T-helper 1 cell treated with Interleukin-12 subunit alpha and Interleukin-12 subunit beta and Interleukin-4 antibody, amounts not matched to agents 30 μg/mL and 1 μg/mL, for 36 hours (primary cell): ENCODE measurements at regions not wholly inside any gene's neighbourhood (a gene's known extent, or its start where the extent isn't known, plus 50 kb on each side); places are given as distances from the start of the nearest gene placed in this dataset.
"Not testable (repeated sequence)": the region's sequence is repeated elsewhere in the genome, so short reads cannot be mapped to it uniquely, and the experiment has no call there.

ENCODE experiments used
- H3K27ac Mint-ChIP-seq: one replicate; pipeline ENCODE4 v1.8.0; 2021; ENCODE audit warnings: mild to moderate bottlenecking, mixed read lengths
- H3K27me3 Mint-ChIP-seq: one replicate; pipeline ENCODE4 v1.8.0; 2021; ENCODE audit warnings: low read depth, mixed read lengths
- H3K36me3 Mint-ChIP-seq: one replicate; pipeline ENCODE4 v1.8.0; 2021; ENCODE audit warnings: low read depth, mixed read lengths
- H3K4me1 Mint-ChIP-seq: one replicate; pipeline ENCODE4 v1.8.0; 2021; ENCODE audit warnings: low read depth, mixed read lengths
- H3K4me3 Mint-ChIP-seq: one replicate; pipeline ENCODE4 v1.8.0; 2021; ENCODE audit warnings: mild to moderate bottlenecking, moderate library complexity, mixed read lengths
- H3K9me3 Mint-ChIP-seq: one replicate; pipeline ENCODE4 v1.8.0; 2021; ENCODE audit warnings: mixed read lengths

GRCh38 chr10:23493711-23494110 is 54.8 kb downstream of the OTUD1 start:
- Mint-ChIP-seq H3K9me3 (no peaks in the 10 kb centered on the region), H3K36me3 (no peaks in the 10 kb centered on the region), H3K4me3 (no peak overlapping the region), H3K27me3 (peaks cover 11% of the 10 kb centered on the region), H3K4me1 (peaks cover 2% of the 10 kb centered on the region), H3K27ac (no peak overlapping the region)

GRCh38 chr10:23496727-23497126 is 57.9 kb downstream of the OTUD1 start:
- no peak overlapping the region for H3K4me3 Mint-ChIP-seq
- no peak overlapping the region for H3K27ac Mint-ChIP-seq
- peaks cover 6% of the 10 kb centered on the region for H3K27me3 Mint-ChIP-seq
- peaks cover 2% of the 10 kb centered on the region for H3K4me1 Mint-ChIP-seq
- H3K9me3 Mint-ChIP-seq, result no peaks in the 10 kb centered on the region
- no peaks in the 10 kb centered on the region for H3K36me3 Mint-ChIP-seq

GRCh38 chr10:23499372-23500132 is 60.7 kb downstream of the OTUD1 start:
- no peak overlapping the region for H3K27ac Mint-ChIP-seq
- H3K36me3 Mint-ChIP-seq, result no peaks in the 10 kb centered on the region
- H3K27me3 Mint-ChIP-seq, result peaks cover 6% of the 10 kb centered on the region
- H3K9me3 Mint-ChIP-seq, result no peaks in the 10 kb centered on the region
- peaks cover 2% of the 10 kb centered on the region for H3K4me1 Mint-ChIP-seq
- no peak overlapping the region for H3K4me3 Mint-ChIP-seq

- Mint-ChIP-seq H3K36me3 (no peaks in the 10 kb centered on the region), H3K9me3 (peaks cover 5% of the 10 kb centered on the region), H3K4me1 (no peaks in the 10 kb centered on the region), H3K4me3 (no peak overlapping the region), H3K27me3 (peaks cover 8% of the 10 kb centered on the region), H3K27ac (no peak overlapping the region)
Measured at GRCh38 chr10:23505797-23506465, 67.1 kb downstream of the OTUD1 start.

GRCh38 chr10:23512355-23513058 is 73.6 kb downstream of the OTUD1 start:
- peaks cover 7% of the 10 kb centered on the region for H3K4me1 Mint-ChIP-seq
- peaks cover 9% of the 10 kb centered on the region for H3K9me3 Mint-ChIP-seq
- peaks cover 8% of the 10 kb centered on the region for H3K27me3 Mint-ChIP-seq
- peak overlapping the region; percentile 39 for H3K27ac Mint-ChIP-seq
- H3K36me3 Mint-ChIP-seq, result no peaks in the 10 kb centered on the region
- no peak overlapping the region for H3K4me3 Mint-ChIP-seq

- H3K36me3 Mint-ChIP-seq, H3K27ac Mint-ChIP-seq, H3K27me3 Mint-ChIP-seq, H3K4me1 Mint-ChIP-seq, H3K4me3 Mint-ChIP-seq, H3K9me3 Mint-ChIP-seq: not testable (repeated sequence)
Measured at GRCh38 chr10:23513621-23514020, 74.7 kb downstream of the OTUD1 start.

GRCh38 chr10:23514321-23514720 is 75.4 kb downstream of the OTUD1 start:
- Mint-ChIP-seq H3K27ac (no peak overlapping the region), H3K4me1 (peaks cover 7% of the 10 kb centered on the region), H3K36me3 (no peaks in the 10 kb centered on the region), H3K9me3 (peaks cover 9% of the 10 kb centered on the region), H3K4me3 (no peak overlapping the region), H3K27me3 (peaks cover 7% of the 10 kb centered on the region)

GRCh38 chr10:23516530-23516929 is 77.7 kb downstream of the OTUD1 start:
- H3K27me3 Mint-ChIP-seq, result peaks cover 17% of the 10 kb centered on the region
- peaks cover 3% of the 10 kb centered on the region for H3K9me3 Mint-ChIP-seq
- no peaks in the 10 kb centered on the region for H3K36me3 Mint-ChIP-seq
- H3K4me1 Mint-ChIP-seq, result peaks cover 7% of the 10 kb centered on the region
- H3K4me3 Mint-ChIP-seq, result no peak overlapping the region
- H3K27ac Mint-ChIP-seq, result no peak overlapping the region

GRCh38 chr10:23517155-23517554 is 78.3 kb downstream of the OTUD1 start:
- peaks cover 7% of the 10 kb centered on the region for H3K4me1 Mint-ChIP-seq
- H3K27me3 Mint-ChIP-seq, result peaks cover 17% of the 10 kb centered on the region
- H3K4me3 Mint-ChIP-seq, result no peak overlapping the region
- no peaks in the 10 kb centered on the region for H3K36me3 Mint-ChIP-seq
- no peak overlapping the region for H3K27ac Mint-ChIP-seq
- H3K9me3 Mint-ChIP-seq, result peaks cover 3% of the 10 kb centered on the region

- no peak overlapping the region for H3K27ac Mint-ChIP-seq
Measured at GRCh38 chr10:23521735-23522134, 82.9 kb downstream of the OTUD1 start.

GRCh38 chr10:23522345-23522744 is 83.5 kb downstream of the OTUD1 start:
- H3K27me3 Mint-ChIP-seq, result peaks cover 17% of the 10 kb centered on the region
- peaks cover 2% of the 10 kb centered on the region for H3K36me3 Mint-ChIP-seq
- no peaks in the 10 kb centered on the region for H3K9me3 Mint-ChIP-seq
- H3K4me3 Mint-ChIP-seq, result no peak overlapping the region
- H3K4me1 Mint-ChIP-seq, result no peaks in the 10 kb centered on the region
- H3K27ac Mint-ChIP-seq, result no peak overlapping the region

More at GRCh38 chr10:23521735-23522134, 82.9 kb downstream of the OTUD1 start:
- H3K36me3 Mint-ChIP-seq, result peaks cover 2% of the 10 kb centered on the region
- no peaks in the 10 kb centered on the region for H3K4me1 Mint-ChIP-seq
- H3K9me3 Mint-ChIP-seq, result no peaks in the 10 kb centered on the region
- no peak overlapping the region for H3K4me3 Mint-ChIP-seq
- peaks cover 17% of the 10 kb centered on the region for H3K27me3 Mint-ChIP-seq

GRCh38 chr10:23523251-23523650 is 84.4 kb downstream of the OTUD1 start:
- Mint-ChIP-seq H3K36me3 (peaks cover 2% of the 10 kb centered on the region), H3K4me3 (no peak overlapping the region), H3K27me3 (peaks cover 17% of the 10 kb centered on the region), H3K4me1 (no peaks in the 10 kb centered on the region), H3K9me3 (no peaks in the 10 kb centered on the region), H3K27ac (no peak overlapping the region)

- Mint-ChIP-seq H3K27ac (no peak overlapping the region), H3K4me3 (no peak overlapping the region), H3K27me3 (peaks cover 7% of the 10 kb centered on the region), H3K4me1 (no peaks in the 10 kb centered on the region), H3K9me3 (no peaks in the 10 kb centered on the region), H3K36me3 (peaks cover 2% of the 10 kb centered on the region)
Measured at GRCh38 chr10:23525406-23525805, 86.5 kb downstream of the OTUD1 start.

GRCh38 chr10:23528419-23528818 is 89.5 kb downstream of the OTUD1 start:
- no peak overlapping the region for H3K27ac Mint-ChIP-seq
- H3K27me3 Mint-ChIP-seq, result no peaks in the 10 kb centered on the region

GRCh38 chr10:23529625-23530024 is 90.8 kb downstream of the OTUD1 start:
- Mint-ChIP-seq H3K36me3 (peaks cover 2% of the 10 kb centered on the region), H3K4me3 (no peak overlapping the region), H3K9me3 (no peaks in the 10 kb centered on the region), H3K4me1 (peaks cover 10% of the 10 kb centered on the region), H3K27me3 (no peaks in the 10 kb centered on the region), H3K27ac (no peak overlapping the region)

More at GRCh38 chr10:23528419-23528818, 89.5 kb downstream of the OTUD1 start:
- no peak overlapping the region for H3K4me3 Mint-ChIP-seq
- no peaks in the 10 kb centered on the region for H3K9me3 Mint-ChIP-seq
- H3K36me3 Mint-ChIP-seq, result peaks cover 2% of the 10 kb centered on the region
- H3K4me1 Mint-ChIP-seq, result peaks cover 5% of the 10 kb centered on the region
